Eye (tissue), 1 donor: ENCODE measurements at regions not wholly inside any gene's neighbourhood (a gene's known extent, or its start where the extent isn't known, plus 50 kb on each side); places are given as distances from the start of the nearest gene placed in this dataset.

Experiments
- DNase-seq: peaks from one replicate; pipeline ENCODE4 v3.0.0-alpha.2; 2015

DNA sequence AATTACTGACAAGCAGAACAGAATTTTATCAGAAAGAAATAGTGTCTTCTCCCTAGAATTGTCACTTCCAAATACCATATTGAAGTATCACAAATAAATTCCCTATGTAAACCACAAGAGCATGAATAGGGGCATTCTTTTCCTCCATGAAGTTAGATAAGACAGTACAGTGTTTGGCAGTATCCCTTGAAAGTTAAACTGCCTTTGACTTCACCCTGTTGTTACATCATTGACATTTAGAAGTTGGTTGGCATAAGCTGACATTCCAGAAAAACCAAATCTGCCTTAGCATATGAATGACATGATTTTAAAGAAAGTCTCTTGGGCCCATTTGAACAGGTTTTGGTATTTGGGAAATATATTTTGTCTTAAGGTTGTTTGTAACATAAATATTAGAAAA lies 50.2 kb upstream of the OSR1 start:
- peak; percentile 1 for DNase-seq
